ENCODE measurements at regions not wholly inside any gene's neighbourhood (a gene's known extent, or its start where the extent isn't known, plus 50 kb on each side); places are given as distances from the start of the nearest gene placed in this dataset.

DNA sequence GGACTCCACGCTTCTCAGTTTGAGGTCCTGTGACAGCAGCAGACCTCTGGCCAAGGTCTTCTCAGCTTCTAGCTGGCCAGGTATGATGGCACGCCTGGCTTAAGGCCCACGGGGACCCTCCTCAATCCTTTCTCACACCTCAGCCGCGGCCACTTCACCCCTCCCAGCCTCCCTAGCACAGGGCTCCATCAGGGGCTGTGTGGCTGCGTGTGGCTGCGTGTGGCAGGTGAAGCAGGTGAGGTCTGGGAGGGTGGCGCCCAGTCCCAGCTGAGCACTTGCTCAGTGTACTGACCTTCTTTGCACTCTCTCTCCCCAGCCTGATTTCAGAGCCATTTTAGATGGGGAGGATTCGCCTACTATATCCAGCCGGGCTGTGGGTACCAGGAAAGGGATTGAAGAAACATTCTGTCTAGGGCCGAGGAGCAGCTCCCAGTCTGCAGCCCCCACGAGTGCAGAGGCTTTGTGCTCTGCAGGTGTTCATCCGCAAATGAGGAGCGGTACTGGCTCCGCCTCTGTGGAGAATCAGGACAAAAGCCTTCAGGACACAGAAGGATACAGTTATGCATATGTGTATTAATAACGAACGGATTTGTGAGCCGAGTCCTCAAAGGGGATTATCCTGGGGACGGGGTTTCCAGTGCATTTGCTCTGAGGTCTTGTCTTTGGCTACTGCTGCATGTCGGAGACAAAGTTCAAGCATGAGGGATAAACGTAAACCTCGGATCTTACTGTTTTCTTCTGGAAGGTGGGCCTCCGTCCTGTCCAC, 236.9 kb upstream of the RAB6C start:
- TF ChIP-seq EZH2 (IDR thresholded peaks at IDR 0.05; ENCODE audit: low read length, missing control alignments) = no peak
- TF ChIP-seq, protein P1, sequence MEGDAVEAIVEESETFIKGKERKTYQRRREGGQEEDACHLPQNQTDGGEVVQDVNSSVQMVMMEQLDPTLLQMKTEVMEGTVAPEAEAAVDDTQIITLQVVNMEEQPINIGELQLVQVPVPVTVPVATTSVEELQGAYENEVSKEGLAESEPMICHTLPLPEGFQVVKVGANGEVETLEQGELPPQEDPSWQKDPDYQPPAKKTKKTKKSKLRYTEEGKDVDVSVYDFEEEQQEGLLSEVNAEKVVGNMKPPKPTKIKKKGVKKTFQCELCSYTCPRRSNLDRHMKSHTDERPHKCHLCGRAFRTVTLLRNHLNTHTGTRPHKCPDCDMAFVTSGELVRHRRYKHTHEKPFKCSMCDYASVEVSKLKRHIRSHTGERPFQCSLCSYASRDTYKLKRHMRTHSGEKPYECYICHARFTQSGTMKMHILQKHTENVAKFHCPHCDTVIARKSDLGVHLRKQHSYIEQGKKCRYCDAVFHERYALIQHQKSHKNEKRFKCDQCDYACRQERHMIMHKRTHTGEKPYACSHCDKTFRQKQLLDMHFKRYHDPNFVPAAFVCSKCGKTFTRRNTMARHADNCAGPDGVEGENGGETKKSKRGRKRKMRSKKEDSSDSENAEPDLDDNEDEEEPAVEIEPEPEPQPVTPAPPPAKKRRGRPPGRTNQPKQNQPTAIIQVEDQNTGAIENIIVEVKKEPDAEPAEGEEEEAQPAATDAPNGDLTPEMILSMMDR (conservative IDR thresholded peaks at IDR 0.05 in 1 of 2, IDR thresholded peaks at IDR 0.05 in 1 of 2; ENCODE audit: low read depth in 1 of 2, low read length in 2 of 2) = no peak
- H3K4me1 ChIP-seq (ENCODE audit: control insufficient read depth, extremely low read depth, insufficient read depth, low read length) = no peaks in the 10 kb centered on the region

GRCh38 chr2:129744141-129744540, 235.3 kb upstream of the RAB6C start:
- no peaks in the 10 kb centered on the region for H3K27me3 ChIP-seq (ENCODE audit: control insufficient read depth, insufficient read depth, low read length)
- H3K4me3 ChIP-seq (replicated peaks in 1 of 4; ENCODE audit: control extremely low read depth in 1 of 4, insufficient read depth in 1 of 4, low read depth in 3 of 4, low read length in 4 of 4) = no peak overlapping the region
- H3K9me3 ChIP-seq (ENCODE audit: control insufficient read depth, insufficient read depth, low read depth, low read length) = no peaks in the 10 kb centered on the region
- no peaks in the 10 kb centered on the region for H4K20me1 ChIP-seq (ENCODE audit: control insufficient read depth, extremely low read depth, insufficient read depth, low read length)
- TF ChIP-seq EZH2 (IDR thresholded peaks at IDR 0.05; ENCODE audit: low read length, missing control alignments) = no peak
- TF ChIP-seq, protein P1 (conservative IDR thresholded peaks at IDR 0.05 in 1 of 2, IDR thresholded peaks at IDR 0.05 in 1 of 2; ENCODE audit: low read depth in 1 of 2, low read length in 2 of 2) = no peak
- no peaks in the 10 kb centered on the region for H3K79me2 ChIP-seq (ENCODE audit: control insufficient read depth, insufficient read depth, low read length)
- no peak overlapping the region for H3K27ac ChIP-seq (ENCODE audit: insufficient read depth, low read length)
- no peak for DNase-seq (ENCODE audit: low read depth in 2 of 2)
- no peaks in the 10 kb centered on the region for H3K4me1 ChIP-seq (ENCODE audit: control insufficient read depth, extremely low read depth, insufficient read depth, low read length)
- no peak overlapping the region for H2AFZ ChIP-seq (ENCODE audit: low read length)
- no peaks in the 10 kb centered on the region for H3K36me3 ChIP-seq (ENCODE audit: control insufficient read depth, insufficient read depth, low read length)
- no peak overlapping the region for H3K4me2 ChIP-seq (ENCODE audit: extremely low read depth, insufficient read depth, low read length)
- no peak overlapping the region for H3K9ac ChIP-seq (ENCODE audit: insufficient read depth, low read length)

More for the DNA sequence above, 236.9 kb upstream of the RAB6C start:
- no peak overlapping the region for H2AFZ ChIP-seq (ENCODE audit: low read length)
- no peaks in the 10 kb centered on the region for H3K27me3 ChIP-seq (ENCODE audit: control insufficient read depth, insufficient read depth, low read length)
- no peaks in the 10 kb centered on the region for H3K79me2 ChIP-seq (ENCODE audit: control insufficient read depth, insufficient read depth, low read length)
- H3K9ac ChIP-seq (ENCODE audit: insufficient read depth, low read length) = no peak overlapping the region
- no peaks in the 10 kb centered on the region for H3K36me3 ChIP-seq (ENCODE audit: control insufficient read depth, insufficient read depth, low read length)
- no peak overlapping the region for H3K4me2 ChIP-seq (ENCODE audit: extremely low read depth, insufficient read depth, low read length)
- no peak overlapping the region for H3K4me3 ChIP-seq (replicated peaks in 1 of 4; ENCODE audit: control extremely low read depth in 1 of 4, insufficient read depth in 1 of 4, low read depth in 3 of 4, low read length in 4 of 4)
- H4K20me1 ChIP-seq (ENCODE audit: control insufficient read depth, extremely low read depth, insufficient read depth, low read length) = no peaks in the 10 kb centered on the region
- DNase-seq (ENCODE audit: low read depth in 2 of 2) = no peak
- H3K27ac ChIP-seq (ENCODE audit: insufficient read depth, low read length) = no peak overlapping the region
- no peaks in the 10 kb centered on the region for H3K9me3 ChIP-seq (ENCODE audit: control insufficient read depth, insufficient read depth, low read depth, low read length)

DNA sequence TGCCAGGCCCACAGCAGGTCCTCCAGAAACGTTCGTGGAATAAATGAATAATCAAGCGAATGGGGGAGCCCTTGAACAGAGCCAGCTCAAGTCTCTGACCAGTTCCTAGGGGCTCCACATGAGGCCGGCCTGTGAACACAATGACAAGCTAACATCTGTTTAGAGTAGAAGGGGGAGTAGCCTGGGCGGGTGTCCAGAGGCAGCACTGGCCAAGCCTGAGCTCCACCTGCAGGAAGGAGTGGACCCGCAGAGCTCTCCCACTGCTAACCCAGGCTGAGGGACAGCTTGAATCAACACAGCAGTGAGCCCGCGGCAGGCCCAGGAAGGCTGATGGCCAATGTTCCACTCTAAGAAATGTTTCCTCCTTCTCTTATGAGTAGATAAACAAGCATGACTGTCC, 234.8 kb upstream of the RAB6C start:
- Histone ChIP-seq H3K4me2 (ENCODE audit: extremely low read depth, insufficient read depth, low read length) (no peak overlapping the region), H3K27ac (ENCODE audit: insufficient read depth, low read length) (no peak overlapping the region), H3K4me1 (ENCODE audit: control insufficient read depth, extremely low read depth, insufficient read depth, low read length) (no peaks in the 10 kb centered on the region), H2AFZ (ENCODE audit: low read length) (no peak overlapping the region), H3K79me2 (ENCODE audit: control insufficient read depth, insufficient read depth, low read length) (no peaks in the 10 kb centered on the region), H3K27me3 (ENCODE audit: control insufficient read depth, insufficient read depth, low read length) (no peaks in the 10 kb centered on the region), H3K36me3 (ENCODE audit: control insufficient read depth, insufficient read depth, low read length) (no peaks in the 10 kb centered on the region), H3K4me3 (replicated peaks in 1 of 4; ENCODE audit: control extremely low read depth in 1 of 4, insufficient read depth in 1 of 4, low read depth in 3 of 4, low read length in 4 of 4) (no peak overlapping the region), H3K9ac (ENCODE audit: insufficient read depth, low read length) (no peak overlapping the region), H4K20me1 (ENCODE audit: control insufficient read depth, extremely low read depth, insufficient read depth, low read length) (no peaks in the 10 kb centered on the region), H3K9me3 (ENCODE audit: control insufficient read depth, insufficient read depth, low read depth, low read length) (no peaks in the 10 kb centered on the region)
- no peak for DNase-seq (ENCODE audit: low read depth in 2 of 2)
- TF ChIP-seq, protein P1 (conservative IDR thresholded peaks at IDR 0.05 in 1 of 2, IDR thresholded peaks at IDR 0.05 in 1 of 2; ENCODE audit: low read depth in 1 of 2, low read length in 2 of 2) = no peak
- TF ChIP-seq EZH2 (IDR thresholded peaks at IDR 0.05; ENCODE audit: low read length, missing control alignments) = no peak
